ENCODE measurements at regions not wholly inside any gene's neighbourhood (a gene's known extent, or its start where the extent isn't known, plus 50 kb on each side); places are given as distances from the start of the nearest gene placed in this dataset.
"Not testable (repeated sequence)": the region's sequence is repeated elsewhere in the genome, so short reads cannot be mapped to it uniquely, and the experiment has no call there.

DNA sequence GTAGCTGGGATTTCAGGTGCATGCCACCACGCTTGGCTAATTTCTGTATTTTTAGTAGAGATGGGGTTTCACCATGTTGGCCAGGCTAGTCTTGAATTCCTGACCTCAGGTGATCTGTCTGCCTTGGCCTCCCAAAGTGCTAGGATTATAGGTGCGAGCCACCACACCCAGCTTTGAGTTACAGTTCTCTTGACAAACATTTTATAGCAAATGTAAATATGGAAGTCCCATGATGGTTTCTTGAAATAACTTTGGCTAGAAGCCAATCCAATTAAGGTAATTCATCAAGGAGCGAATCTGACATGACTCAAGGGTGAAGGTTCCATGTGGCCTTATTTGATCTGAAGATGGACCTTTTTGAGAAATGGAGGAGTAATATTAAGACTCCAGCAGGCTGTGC is 76.2 kb upstream of the RFLNA start:
- not testable (repeated sequence) for DNase-seq (ENCODE audit: low spot score)

DNA sequence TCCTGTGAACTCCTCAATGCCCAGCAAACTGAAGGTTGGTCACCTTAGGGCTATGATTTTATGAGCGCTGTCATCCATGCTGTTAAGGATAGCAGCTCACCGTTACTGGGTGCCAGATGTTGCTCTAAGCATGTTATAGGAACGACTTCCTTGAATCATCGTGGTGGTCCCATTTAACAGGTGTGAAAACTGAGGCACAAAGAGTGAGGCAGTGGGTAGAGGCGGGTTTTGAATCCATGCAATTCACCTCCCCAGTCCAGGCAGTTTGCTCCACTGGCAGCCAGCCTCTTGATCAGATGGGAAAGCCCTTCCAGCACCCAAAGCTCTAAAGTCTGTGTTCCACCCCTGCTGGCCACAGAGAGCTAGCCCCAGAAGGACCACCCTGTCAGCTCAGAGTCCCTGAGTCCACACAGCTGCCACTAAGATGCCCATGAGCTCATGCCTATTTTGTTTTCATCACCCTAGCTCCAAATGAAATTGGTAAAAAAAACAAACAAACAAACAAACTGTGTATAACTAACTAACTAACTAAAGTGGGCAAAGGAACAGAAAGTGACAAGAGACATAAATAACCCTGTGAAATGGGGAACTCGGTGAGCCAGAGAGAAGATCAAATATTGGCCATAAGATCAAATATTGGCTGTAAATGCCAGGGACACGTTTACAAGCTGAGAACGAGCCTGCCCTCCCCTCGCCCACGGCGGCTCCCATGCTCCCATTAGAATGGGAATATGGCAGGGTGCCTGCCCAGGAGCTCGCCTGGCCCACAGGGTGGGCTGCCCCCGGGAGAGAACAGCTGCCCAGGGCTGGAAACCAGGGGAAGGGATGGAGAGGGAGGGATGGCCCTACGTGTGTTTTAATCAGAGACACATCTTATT is 72.3 kb upstream of the RFLNA start:
- DNase-seq (ENCODE audit: low spot score) = no peak

DNA sequence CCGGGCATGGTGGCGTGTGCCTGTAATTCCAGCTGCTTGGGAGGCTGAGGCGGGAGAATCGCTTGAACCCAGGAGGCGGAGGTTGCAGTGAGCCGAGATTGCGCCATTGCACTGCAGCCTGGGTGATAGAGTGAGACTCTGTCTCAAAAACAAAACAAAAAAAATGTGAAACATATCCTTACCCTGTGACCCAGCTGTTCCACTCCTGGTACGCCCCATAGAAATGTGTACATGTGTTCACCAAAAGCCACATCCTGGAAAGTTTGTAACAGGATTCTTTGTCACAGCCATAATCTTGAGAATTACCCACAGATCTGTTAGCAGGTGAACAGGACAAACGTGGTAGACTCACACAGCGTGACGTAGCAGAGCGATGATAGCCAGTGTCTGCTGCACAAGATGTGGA is 71.2 kb upstream of the RFLNA start:
- not testable (repeated sequence) for DNase-seq (ENCODE audit: low spot score)

DNA sequence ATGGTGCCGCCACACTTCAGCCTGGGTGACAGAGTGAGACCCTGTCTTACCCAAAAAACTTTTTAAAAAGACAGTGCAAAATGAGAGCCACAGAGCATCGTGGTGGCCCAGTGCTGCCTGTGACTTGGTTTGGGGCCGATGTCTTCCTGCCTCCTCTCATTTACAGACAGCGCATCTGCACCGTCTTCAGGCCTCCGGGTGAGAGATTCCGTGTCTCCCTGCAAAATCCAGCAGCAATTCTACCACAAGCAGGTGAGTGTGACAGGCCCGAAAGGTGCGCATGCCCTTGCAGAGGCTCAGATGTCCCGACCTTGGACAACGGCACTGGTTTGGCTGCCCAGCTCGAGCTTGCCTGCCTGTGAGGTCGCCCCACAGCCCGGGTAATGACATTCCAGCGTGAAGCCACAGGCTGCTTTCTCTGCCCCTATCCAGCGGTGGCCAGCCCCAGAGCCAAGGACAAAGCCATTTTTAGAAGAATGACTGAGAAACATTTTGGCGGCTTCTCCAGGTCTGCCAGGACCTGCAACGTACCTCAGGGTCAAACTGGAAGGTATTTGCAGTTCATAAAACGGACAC is 70.3 kb upstream of the RFLNA start:
- DNase-seq (ENCODE audit: low spot score) = no peak

DNA sequence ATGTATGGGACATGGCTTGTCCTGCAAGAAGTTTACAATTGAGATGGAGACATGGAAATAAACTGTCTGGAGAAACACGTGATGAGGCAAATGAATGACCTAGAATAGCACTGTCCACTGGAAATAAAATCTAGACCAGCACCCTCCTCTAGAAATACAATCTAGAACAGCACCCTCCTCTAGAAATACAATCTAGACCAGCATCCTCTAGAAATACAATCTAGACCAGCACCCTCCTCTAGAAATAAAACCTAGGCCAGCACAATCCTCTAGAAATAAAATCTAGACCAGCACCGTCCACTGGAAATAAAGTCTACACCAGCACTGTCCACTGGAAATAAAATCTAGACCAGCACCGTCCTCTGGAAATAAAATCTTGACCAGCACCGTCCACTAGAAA is 69.2 kb upstream of the RFLNA start:
- DNase-seq (ENCODE audit: low spot score) = no peak

DNA sequence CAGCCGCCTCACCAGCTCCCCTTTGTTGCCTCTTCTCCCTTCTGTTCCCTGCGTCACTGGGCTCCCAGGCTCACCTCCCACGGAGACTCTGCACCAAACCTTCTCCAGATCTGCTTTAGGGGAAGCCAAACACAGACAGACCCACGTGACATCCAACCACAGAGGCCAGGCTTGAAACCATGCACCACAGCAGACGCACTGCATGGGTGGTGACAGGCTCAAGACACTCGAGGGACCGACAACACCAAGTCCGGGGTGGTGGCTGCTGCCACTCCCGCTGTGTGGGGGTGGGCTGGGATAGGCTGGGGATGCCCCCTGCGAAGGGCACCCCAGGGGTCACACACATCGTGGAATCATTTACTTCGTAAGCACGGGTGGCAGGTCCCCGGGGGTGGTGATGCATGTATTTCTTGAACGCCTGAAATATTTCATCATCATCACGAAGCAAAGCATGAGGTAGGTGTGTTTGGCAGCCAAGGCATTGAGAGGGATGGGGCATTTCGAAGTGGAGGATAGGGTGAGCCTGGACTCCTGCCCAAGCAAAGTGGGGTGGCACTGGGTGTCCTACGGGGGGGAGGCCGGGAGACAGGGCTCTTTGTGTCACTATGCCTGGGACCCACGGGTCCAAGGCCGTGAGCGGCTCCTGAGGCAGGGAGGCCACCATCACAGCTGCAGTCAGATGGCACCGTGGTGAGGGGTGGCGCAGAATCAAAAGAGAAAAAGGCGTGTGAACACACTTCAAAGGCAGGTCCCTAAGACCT is 66.8 kb upstream of the RFLNA start:
- no peak for DNase-seq (ENCODE audit: low spot score)

DNA sequence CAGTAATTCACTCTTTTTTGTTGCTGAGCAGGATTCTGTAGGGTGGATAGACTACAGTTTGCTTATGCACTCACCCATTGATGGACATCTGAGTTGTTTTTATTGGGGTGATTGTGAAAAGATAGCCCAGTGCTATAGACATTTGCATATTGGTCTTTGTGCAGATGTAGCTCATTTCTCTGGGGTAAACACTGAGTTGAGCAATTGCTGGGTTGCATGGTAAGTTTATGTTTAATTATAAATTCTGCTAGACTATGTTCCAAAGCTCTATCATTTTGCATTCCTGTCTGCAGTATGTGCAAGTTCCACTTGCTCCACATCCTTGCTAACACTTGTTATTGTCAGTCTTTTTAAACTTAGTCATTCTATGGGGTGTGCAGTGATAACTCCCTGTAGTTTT is 65.4 kb upstream of the RFLNA start:
- DNase-seq (ENCODE audit: low spot score) = no peak

DNA sequence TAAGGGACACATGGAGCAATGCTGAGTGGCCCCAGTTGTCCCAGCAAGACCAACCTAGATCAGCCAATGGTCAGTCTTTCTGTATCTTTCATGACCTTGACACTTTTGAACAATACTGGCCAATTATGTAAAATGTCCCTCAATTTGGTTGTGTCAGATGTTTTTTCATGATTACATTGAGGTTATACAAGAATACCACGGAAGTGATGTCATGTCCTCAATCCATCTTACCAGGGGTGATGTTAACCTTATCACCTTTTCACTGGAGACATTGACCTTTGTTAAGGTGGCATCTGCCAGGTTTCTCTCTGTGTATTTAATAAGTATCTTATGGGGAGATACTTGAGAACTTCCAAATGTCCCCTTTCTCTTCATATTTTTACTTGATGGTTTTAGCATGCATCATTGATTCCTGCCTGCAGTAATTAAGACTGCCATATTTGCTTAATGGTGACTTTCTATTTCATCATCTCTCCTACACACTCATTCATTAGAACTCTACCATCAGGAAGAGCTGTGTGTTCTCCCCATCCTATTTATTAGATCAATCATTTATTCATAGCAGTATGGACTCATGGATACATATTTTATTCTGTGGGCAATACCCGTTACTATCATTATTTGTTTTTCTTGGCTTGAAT is 64.7 kb upstream of the RFLNA start:
- DNase-seq (ENCODE audit: low spot score) = no peak

DNA sequence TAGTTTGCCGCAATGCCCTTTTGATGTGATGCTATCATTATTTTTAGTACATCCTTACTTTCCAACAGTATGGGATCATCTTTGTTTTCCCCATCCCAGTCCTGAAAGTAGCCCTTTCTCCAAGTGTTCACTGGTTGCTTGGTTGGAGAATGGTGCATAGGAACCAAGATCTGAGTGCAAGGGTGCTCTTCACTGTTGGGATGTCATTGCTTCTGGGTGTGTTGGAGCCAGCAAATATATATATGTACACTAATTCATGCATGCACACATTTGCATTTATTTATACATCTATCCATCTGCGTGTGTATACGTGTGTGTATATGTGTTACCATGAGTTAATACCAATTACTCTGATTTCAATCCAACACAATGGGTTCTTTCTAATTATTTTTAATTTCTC is 64.1 kb upstream of the RFLNA start:
- DNase-seq (ENCODE audit: low spot score) = no peak

DNA sequence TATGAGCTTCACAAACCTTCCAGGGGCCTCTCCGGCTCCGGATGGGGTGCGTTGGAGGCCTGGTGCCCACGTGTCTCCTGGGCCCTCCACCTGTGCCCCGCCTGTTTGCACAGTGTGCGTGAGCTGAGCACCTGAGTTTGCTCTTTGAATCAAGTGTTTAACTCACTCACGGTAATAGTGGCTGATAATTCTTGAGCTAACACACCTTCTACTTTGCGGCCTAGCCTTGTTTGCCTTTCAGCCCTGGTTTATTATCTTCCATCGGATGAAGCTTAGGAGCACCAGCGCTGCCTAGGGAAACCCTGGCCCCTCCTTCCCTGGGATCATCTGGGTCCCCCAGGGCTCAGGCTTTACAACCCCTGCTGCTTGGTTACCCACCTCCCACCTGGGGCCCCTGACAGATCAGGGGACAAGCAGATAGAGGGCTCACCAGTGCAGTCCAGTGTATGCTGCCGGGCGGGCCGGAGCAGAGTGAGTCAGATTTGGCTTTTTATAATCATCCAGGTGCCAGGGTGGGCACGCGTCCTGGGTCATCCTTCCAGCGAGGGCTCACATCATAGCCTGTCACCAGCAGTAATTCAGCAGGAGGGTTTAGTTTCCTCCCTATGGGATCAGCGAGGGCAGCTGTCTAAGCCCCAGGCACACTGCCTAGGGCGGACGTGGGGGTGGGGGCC is 62.8 kb upstream of the RFLNA start:
- DNase-seq (ENCODE audit: low spot score) = no peak

DNA sequence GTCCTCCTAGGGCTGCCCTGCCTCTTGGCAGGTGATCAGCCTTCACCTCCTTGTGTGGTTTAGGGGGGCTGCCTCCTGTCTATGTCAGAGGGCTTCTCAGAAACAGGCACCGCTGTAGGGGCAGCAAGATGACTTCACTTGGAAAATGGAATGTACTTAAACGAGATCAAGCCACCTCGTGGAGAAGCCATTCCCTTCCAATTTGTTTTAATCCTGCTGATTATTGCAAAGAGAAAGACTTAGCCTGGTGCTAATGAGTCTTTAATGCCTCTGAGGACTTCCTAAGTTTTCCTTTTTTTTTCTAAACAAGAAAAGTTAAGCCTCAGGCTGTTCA is 62.3 kb upstream of the RFLNA start:
- no peak for DNase-seq (ENCODE audit: low spot score)

DNA sequence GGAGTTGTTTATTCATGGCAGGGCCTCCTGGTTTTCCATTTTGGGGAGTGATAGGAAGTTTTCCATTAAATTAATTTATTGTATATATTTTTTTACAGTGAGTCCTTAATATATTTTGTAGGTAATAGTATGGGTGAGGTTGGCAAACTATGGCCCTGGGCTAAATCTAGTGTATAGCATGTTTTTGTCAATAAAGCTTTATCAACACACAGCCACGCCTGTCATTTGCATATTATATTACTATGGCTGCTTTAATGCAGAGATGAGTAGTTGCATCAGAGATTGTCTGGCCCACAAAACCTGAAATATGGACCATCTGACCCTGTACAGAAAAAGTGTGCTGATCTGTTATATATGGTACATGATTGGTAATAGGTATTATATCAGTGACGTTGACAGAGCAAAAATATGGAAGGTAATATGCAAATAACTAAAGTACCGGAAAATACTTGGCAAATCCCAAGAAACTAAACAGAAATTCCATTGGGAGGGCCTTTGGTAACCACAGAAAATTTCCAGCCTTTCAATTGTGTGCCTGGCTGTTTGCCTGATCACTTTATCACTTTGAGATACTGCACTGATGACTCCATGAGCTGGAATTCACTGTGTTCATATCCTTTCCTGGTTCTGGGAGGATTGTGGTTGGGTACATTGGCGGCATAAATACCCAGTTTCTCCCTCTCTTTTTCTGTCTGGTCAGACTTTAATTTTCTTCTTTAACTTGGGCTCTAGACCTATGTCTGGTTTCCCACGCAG is 61.7 kb upstream of the RFLNA start:
- peak; percentile 84 for DNase-seq (ENCODE audit: low spot score)

DNA sequence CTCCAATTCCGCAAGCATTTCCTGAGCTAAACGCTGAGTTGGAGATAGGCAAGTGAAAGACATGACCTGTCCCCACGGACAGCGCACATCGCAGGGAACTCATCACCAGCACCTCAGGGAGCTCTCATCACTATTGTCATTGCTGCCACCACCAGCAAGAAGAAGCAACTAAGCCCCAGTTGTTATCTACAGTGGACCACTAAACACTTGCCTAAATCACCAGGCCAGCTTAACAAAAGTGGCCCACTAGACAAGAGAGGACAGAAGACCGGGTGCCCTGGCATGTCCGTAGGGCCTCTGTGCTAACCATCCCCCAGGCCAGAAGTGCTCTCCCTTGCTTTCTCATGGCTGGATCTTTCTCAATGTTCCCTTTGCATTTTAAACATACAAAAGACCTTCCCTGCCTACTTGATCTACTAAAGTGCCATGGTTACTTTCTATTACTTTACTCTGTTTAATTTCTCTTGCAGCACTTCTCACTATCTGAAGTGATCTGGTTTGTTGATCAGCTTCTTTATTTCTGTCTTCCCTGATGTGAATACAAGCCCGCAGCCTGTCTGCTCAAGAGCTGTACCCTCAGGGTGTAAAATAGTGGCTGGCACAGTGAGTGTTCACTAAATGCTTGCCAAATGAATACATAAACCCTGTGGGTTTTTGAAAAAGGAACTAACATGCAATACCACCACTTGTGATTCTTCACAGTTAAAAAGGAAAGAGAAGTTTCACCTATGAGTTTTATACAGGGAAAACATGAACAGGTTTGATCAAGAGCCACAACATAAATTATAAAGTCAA is 60.9 kb upstream of the RFLNA start:
- DNase-seq (ENCODE audit: low spot score) = peak; percentile 11

DNA sequence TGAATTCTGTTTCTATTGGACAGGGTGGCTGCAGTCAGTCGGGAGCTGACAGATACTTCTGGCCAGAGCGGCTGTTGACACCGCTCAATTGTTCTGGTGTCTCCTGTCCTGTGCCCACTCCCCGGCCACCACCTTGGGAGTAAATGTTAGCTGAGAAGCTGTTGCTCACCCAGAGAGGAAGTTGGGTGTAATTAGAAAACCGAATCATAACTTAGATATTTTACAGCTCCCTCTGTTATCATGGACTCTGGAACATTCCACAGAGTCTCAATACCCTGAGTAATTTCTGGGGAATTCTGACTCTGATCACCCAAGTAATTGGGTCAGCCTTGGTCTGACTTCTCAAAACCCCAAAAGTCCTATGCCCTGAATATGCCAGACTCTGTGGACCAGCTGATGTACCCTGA is 58.3 kb upstream of the RFLNA start:
- DNase-seq (ENCODE audit: low spot score) = no peak

DNA sequence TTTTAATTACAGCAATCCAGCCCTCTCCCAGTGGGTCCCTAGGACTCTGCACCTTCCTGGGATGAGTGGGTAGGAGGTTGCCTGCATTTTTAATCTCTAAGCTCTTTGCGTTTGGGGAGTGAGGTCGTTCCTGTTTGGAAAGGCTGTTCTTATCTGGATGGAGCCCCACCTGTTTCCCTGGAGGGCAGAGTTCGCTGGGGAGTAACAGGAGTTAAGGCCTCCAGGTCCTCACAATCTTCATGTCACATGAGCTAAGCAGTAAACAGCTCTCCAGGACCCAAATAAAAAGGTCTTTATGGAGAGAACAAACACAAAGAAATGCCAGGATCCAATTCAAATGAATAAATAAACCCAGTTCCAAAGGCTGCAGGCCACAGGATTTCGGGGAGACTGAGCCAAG is 56.0 kb upstream of the RFLNA start:
- no peak for DNase-seq (ENCODE audit: low spot score)

DNA sequence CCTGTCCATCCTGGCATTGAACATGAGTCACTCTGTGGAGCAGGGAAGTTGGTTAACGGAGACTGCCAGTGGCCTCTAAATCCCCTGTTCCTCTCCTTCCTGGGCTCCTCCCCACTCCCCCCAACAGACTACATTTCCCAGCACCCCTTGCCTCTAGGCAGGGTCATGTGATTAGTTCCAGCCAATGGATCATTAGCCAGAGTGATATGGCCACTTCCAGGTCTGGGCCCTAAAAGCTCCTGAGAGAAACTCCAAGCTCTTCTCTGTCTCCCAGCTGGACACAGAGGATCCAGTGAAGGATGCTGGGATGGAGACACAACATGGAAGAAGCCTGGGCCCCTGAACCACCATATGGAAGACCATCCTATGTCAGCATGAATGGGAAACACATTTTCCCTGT is 54.4 kb upstream of the RFLNA start:
- no peak for DNase-seq (ENCODE audit: low spot score)

DNA sequence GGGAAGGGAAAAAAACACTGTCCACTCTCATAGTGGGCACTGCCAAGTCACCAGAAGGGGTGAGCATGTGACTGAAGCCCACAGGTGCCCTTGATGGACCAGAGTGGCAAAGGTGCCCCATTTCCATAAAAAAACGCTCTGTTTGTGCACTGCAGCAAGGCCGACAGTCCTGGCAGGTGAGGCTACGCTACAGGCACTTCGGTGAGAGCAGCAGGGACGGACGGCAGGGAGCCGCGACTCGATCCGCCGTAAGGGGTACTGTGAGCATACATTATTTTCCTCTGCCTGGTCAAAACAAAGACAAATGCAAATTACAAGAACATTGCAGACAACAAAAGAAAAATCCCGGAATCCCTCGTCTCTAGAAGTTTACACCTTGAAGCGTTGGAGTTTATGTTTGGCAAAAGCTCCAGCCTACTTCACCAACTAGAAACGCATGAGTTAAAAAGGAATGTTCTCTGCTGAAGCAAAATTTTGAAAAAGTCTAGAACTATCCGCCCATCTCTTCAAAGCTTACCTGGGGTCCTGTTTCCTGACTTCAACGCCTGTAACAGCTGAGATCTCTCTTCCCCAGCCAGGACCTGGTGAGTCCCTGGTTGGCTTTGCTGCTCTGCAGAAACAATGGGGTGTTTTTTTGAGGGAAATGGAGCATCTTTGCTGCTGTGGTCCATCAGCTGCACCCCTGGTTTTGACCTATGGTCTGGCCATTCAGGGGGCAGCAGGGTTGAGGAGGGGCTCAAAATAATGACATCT is 52.9 kb upstream of the RFLNA start:
- no peak for DNase-seq (ENCODE audit: low spot score)

DNA sequence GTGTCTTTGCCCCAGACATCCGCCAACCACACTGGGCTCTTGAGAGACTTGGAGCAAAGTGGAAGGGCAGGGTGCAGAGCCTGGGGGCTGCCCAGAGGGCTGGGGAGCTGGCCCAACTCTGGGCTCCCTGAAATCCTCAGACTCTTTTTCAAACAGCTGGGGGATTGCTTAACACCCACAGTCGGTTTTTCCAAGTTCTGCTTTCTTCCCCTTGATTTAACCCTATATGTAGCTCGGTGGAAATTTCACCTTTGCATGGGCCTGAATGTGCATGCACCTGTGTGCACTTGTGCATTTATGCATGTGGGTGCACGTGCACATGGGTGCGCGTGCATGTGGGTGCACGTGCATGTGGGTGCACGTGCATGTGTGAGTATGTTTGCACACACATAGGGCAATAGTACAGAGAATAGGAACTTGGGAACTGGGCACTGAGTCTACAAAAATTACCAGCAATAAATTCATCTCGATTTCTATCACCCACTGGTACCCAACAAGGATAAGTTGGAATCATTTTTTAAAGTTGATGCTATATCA is 52.3 kb upstream of the RFLNA start:
- no peak for DNase-seq (ENCODE audit: low spot score)

DNA sequence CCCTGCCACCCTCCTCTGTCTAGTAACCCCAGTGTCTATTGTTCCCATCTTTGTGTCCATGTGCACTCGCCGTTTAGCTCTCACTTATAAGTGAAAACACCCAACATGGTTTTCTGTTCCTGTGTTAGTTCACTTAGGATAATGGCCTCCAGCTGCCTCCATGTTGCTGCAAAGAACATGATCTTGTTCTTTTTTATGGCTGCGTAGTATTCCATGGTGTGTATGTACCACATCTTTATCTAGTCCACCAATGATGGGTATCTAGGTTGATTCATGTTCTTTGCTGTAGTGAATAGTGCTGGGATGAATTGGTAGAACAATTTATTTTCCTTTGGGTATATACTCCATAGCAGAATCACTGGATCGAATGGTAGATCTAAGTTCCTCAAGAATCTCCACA is 51.0 kb upstream of the RFLNA start:
- DNase-seq (ENCODE audit: low spot score) = no peak

Data from umbilical cord (tissue), 1 donor.